ENCODE measurements at regions not wholly inside any gene's neighbourhood (a gene's known extent, or its start where the extent isn't known, plus 50 kb on each side); places are given as distances from the start of the nearest gene placed in this dataset.

- DNase-seq (ENCODE audit: low spot score in 2 of 2) (no peak), ATAC-seq (no peak)
- no peak overlapping the region for H3K4me3 Mint-ChIP-seq
- peaks cover 6% of the 10 kb centered on the region for H3K9me3 Mint-ChIP-seq
- no peaks in the 10 kb centered on the region for H3K4me1 Mint-ChIP-seq
- H3K27ac Mint-ChIP-seq = no peak overlapping the region
- H3K36me3 Mint-ChIP-seq = no peaks in the 10 kb centered on the region
Observed at GRCh38 chr2:223230352-223230751, 178.4 kb downstream of the KCNE4 start.

GRCh38 chr2:223232285-223232684 lies 180.3 kb downstream of the KCNE4 start:
- no peak overlapping the region for H3K4me3 Mint-ChIP-seq
- ATAC-seq (no peak), DNase-seq (ENCODE audit: low spot score in 2 of 2) (no peak)
- H3K36me3 Mint-ChIP-seq = no peaks in the 10 kb centered on the region
- H3K9me3 Mint-ChIP-seq = peaks cover 5% of the 10 kb centered on the region
- no peaks in the 10 kb centered on the region for H3K4me1 Mint-ChIP-seq
- no peak overlapping the region for H3K27ac Mint-ChIP-seq

- ATAC-seq (no peak), DNase-seq (ENCODE audit: low spot score in 2 of 2) (no peak)
- H3K27ac Mint-ChIP-seq = no peak overlapping the region
- no peaks in the 10 kb centered on the region for H3K36me3 Mint-ChIP-seq
- H3K9me3 Mint-ChIP-seq = peaks cover 9% of the 10 kb centered on the region
- no peaks in the 10 kb centered on the region for H3K4me1 Mint-ChIP-seq
- no peak overlapping the region for H3K4me3 Mint-ChIP-seq
Observed at GRCh38 chr2:223232896-223233295, 180.9 kb downstream of the KCNE4 start.

GRCh38 chr2:223235986-223236385 lies 184.0 kb downstream of the KCNE4 start:
- no peak for ATAC-seq
- Mint-ChIP-seq H3K27ac (no peak overlapping the region), H3K36me3 (no peaks in the 10 kb centered on the region), H3K4me1 (no peaks in the 10 kb centered on the region), H3K9me3 (peaks cover 9% of the 10 kb centered on the region), H3K4me3 (no peak overlapping the region)
- no peak for DNase-seq (ENCODE audit: low spot score in 2 of 2)

GRCh38 chr2:223238301-223238700 lies 186.3 kb downstream of the KCNE4 start:
- H3K4me3 Mint-ChIP-seq = no peak overlapping the region
- H3K9me3 Mint-ChIP-seq = peaks cover 9% of the 10 kb centered on the region
- no peaks in the 10 kb centered on the region for H3K4me1 Mint-ChIP-seq
- no peak for ATAC-seq
- no peak for DNase-seq (ENCODE audit: low spot score in 2 of 2)
- no peak overlapping the region for H3K27ac Mint-ChIP-seq
- H3K36me3 Mint-ChIP-seq = no peaks in the 10 kb centered on the region

GRCh38 chr2:223243233-223243632 lies 191.2 kb downstream of the KCNE4 start:
- H3K9me3 Mint-ChIP-seq = peaks cover 6% of the 10 kb centered on the region
- ATAC-seq = no peak

GRCh38 chr2:223247136-223247535 lies 195.1 kb downstream of the KCNE4 start:
- H3K4me3 Mint-ChIP-seq = no peak overlapping the region
- H3K27ac Mint-ChIP-seq = no peak overlapping the region
- ATAC-seq = no peak
- no peaks in the 10 kb centered on the region for H3K4me1 Mint-ChIP-seq
- peaks cover 4% of the 10 kb centered on the region for H3K9me3 Mint-ChIP-seq
- DNase-seq (ENCODE audit: low spot score in 2 of 2) = no peak
- no peaks in the 10 kb centered on the region for H3K36me3 Mint-ChIP-seq

More at GRCh38 chr2:223243233-223243632, 191.2 kb downstream of the KCNE4 start:
- no peaks in the 10 kb centered on the region for H3K4me1 Mint-ChIP-seq
- H3K36me3 Mint-ChIP-seq = no peaks in the 10 kb centered on the region
- no peak for DNase-seq (ENCODE audit: low spot score in 2 of 2)
- no peak overlapping the region for H3K4me3 Mint-ChIP-seq
- H3K27ac Mint-ChIP-seq = no peak overlapping the region

GRCh38 chr2:223251656-223252229 lies 199.8 kb downstream of the KCNE4 start:
- DNase-seq (ENCODE audit: low spot score in 2 of 2) (no peak), ATAC-seq (no peak)
- no peak overlapping the region for H3K4me3 Mint-ChIP-seq
- H3K4me1 Mint-ChIP-seq = no peaks in the 10 kb centered on the region
- peaks cover 9% of the 10 kb centered on the region for H3K9me3 Mint-ChIP-seq
- H3K36me3 Mint-ChIP-seq = no peaks in the 10 kb centered on the region
- no peak overlapping the region for H3K27ac Mint-ChIP-seq

- no peak overlapping the region for H3K4me3 Mint-ChIP-seq
- ATAC-seq (no peak), DNase-seq (ENCODE audit: low spot score in 2 of 2) (no peak)
- no peaks in the 10 kb centered on the region for H3K36me3 Mint-ChIP-seq
- H3K4me1 Mint-ChIP-seq = no peaks in the 10 kb centered on the region
- no peak overlapping the region for H3K27ac Mint-ChIP-seq
- peaks cover 12% of the 10 kb centered on the region for H3K9me3 Mint-ChIP-seq
Observed at GRCh38 chr2:223260681-223261080, 208.7 kb downstream of the KCNE4 start.

GRCh38 chr2:223262946-223263345 lies 211.0 kb downstream of the KCNE4 start:
- Mint-ChIP-seq H3K4me1 (no peaks in the 10 kb centered on the region), H3K4me3 (no peak overlapping the region), H3K9me3 (peaks cover 2% of the 10 kb centered on the region), H3K27ac (no peak overlapping the region), H3K36me3 (no peaks in the 10 kb centered on the region)
- ATAC-seq (no peak), DNase-seq (ENCODE audit: low spot score in 2 of 2) (no peak)

GRCh38 chr2:223264541-223265193 lies 212.7 kb downstream of the KCNE4 start:
- Mint-ChIP-seq H3K4me3 (no peak overlapping the region), H3K27ac (no peak overlapping the region), H3K9me3 (peaks cover 5% of the 10 kb centered on the region), H3K36me3 (no peaks in the 10 kb centered on the region), H3K4me1 (no peaks in the 10 kb centered on the region)
- ATAC-seq = no peak
- no peak for DNase-seq (ENCODE audit: low spot score in 2 of 2)

GRCh38 chr2:223267160-223267951 lies 215.4 kb downstream of the KCNE4 start:
- ATAC-seq = no peak
- Mint-ChIP-seq H3K27ac (no peak overlapping the region), H3K36me3 (no peaks in the 10 kb centered on the region), H3K4me1 (no peaks in the 10 kb centered on the region), H3K4me3 (no peak overlapping the region), H3K9me3 (peaks cover 5% of the 10 kb centered on the region)
- no peak for DNase-seq (ENCODE audit: low spot score in 2 of 2)

GRCh38 chr2:223269386-223269785 lies 217.4 kb downstream of the KCNE4 start:
- H3K4me3 Mint-ChIP-seq = no peak overlapping the region
- H3K9me3 Mint-ChIP-seq = peaks cover 12% of the 10 kb centered on the region
- ATAC-seq = no peak
- H3K27ac Mint-ChIP-seq = no peak overlapping the region
- H3K4me1 Mint-ChIP-seq = no peaks in the 10 kb centered on the region
- no peaks in the 10 kb centered on the region for H3K36me3 Mint-ChIP-seq
- DNase-seq (ENCODE audit: low spot score in 2 of 2) = no peak

GRCh38 chr2:223270548-223270947 lies 218.6 kb downstream of the KCNE4 start:
- Mint-ChIP-seq H3K9me3 (peaks cover 12% of the 10 kb centered on the region), H3K27ac (no peak overlapping the region), H3K4me1 (no peaks in the 10 kb centered on the region), H3K36me3 (no peaks in the 10 kb centered on the region), H3K4me3 (no peak overlapping the region)
- ATAC-seq (no peak), DNase-seq (ENCODE audit: low spot score in 2 of 2) (no peak)

GRCh38 chr2:223273995-223274394 lies 222.0 kb downstream of the KCNE4 start:
- no peaks in the 10 kb centered on the region for H3K4me1 Mint-ChIP-seq
- no peak overlapping the region for H3K4me3 Mint-ChIP-seq
- no peak for ATAC-seq
- no peaks in the 10 kb centered on the region for H3K36me3 Mint-ChIP-seq
- DNase-seq (ENCODE audit: low spot score in 2 of 2) = no peak
- no peak overlapping the region for H3K27ac Mint-ChIP-seq
- H3K9me3 Mint-ChIP-seq = peaks cover 6% of the 10 kb centered on the region

GRCh38 chr2:223282221-223282620 lies 230.2 kb downstream of the KCNE4 start:
- H3K4me1 Mint-ChIP-seq = no peaks in the 10 kb centered on the region
- no peaks in the 10 kb centered on the region for H3K9me3 Mint-ChIP-seq
- no peak for DNase-seq (ENCODE audit: low spot score in 2 of 2)
- no peak for ATAC-seq
- H3K4me3 Mint-ChIP-seq = no peak overlapping the region
- H3K27ac Mint-ChIP-seq = no peak overlapping the region
- no peaks in the 10 kb centered on the region for H3K36me3 Mint-ChIP-seq
